ENCODE measurements at regions not wholly inside any gene's neighbourhood (a gene's known extent, or its start where the extent isn't known, plus 50 kb on each side); places are given as distances from the start of the nearest gene placed in this dataset.

- intact Hi-C loops (cut with DNase I) = no loop called here
- ATAC-seq (ENCODE audit: poor library complexity) (no peak), DNase-seq (no peak)
Observed at GRCh38 chr22:49284056-49284784, 543.5 kb downstream of the BRD1 start.

GRCh38 chr22:49282596-49282995, 545.1 kb downstream of the BRD1 start:
- intact Hi-C loops (cut with DNase I) = no loop called here
- ATAC-seq (ENCODE audit: poor library complexity) = no peak
- DNase-seq = no peak

DNA sequence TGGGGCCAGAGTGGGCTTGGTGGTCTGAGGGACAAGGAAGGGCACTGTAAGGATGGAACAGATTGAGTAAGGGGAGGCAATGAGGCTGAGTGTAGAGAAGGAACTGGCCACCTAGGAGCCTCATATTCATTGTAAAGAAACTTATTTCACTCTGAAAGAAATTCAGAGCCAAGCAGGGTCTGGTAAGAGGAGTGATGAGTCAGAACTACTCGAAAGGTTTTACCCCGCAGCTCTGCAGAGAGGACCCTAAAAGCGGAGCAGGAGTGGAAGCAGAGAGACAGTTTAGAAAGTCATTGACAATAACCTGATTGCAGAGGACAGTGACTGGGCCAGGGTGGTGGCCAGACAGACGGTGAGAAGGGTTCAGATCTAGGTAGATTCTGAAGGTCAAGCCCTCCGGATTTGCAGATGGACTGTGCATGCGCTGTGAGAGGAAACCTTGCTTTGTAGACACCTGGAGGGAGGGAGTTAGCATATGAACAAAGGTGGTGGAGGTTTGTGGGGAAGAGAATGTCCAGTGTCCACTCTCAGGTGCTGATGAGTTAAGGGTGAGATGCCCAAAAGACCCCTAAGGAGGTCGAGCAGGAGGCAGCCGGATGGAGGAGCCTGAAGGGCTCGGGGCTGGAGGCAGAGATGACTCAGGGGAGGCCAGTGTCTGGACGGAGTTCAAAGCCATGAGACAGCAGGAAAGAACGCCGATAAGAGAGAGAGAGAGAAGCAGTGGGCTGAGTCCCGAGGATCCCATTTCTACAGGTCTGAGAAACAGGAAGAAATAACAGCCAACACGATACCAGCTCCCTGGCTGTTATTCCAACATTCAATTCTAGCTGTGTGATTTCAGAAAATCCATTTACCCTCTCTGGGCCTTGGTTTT, 546.0 kb downstream of the BRD1 start:
- intact Hi-C loops (cut with DNase I) = no loop called here
- no peak for DNase-seq

GRCh38 chr22:49278340-49278739, 549.3 kb downstream of the BRD1 start:
- ATAC-seq (ENCODE audit: poor library complexity) = no peak
- intact Hi-C loops (cut with DNase I) = no loop called here
- no peak for DNase-seq

More for the DNA sequence above, 546.0 kb downstream of the BRD1 start:
- ATAC-seq (ENCODE audit: poor library complexity) = no peak

DNA sequence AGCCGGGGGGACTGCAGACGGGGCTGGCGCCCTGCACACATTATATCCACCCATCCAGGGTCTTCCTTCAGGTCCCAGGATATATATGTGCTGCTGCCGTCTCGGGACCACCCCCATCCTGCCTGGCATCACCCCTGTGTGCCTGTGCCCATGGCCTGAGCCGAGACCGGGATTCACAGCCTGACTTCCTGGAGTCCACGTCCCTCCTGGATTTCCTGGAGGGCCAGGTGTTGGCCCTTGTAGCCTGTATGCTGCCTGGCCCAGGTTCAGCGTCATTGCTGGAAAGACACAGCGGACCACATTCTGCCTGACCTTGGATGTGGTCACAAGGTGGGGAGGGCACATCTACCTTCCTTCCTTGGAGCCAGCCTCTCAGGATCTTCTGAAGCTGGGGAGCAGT, 551.1 kb downstream of the BRD1 start:
- DNase-seq (no peak), ATAC-seq (ENCODE audit: poor library complexity) (no peak)
- intact Hi-C loops (cut with DNase I) = no loop called here

- ATAC-seq (ENCODE audit: poor library complexity) (no peak), DNase-seq (no peak)
- intact Hi-C loops (cut with DNase I) = no loop called here
Observed at GRCh38 chr22:49274754-49275380, 552.8 kb downstream of the BRD1 start.

DNA sequence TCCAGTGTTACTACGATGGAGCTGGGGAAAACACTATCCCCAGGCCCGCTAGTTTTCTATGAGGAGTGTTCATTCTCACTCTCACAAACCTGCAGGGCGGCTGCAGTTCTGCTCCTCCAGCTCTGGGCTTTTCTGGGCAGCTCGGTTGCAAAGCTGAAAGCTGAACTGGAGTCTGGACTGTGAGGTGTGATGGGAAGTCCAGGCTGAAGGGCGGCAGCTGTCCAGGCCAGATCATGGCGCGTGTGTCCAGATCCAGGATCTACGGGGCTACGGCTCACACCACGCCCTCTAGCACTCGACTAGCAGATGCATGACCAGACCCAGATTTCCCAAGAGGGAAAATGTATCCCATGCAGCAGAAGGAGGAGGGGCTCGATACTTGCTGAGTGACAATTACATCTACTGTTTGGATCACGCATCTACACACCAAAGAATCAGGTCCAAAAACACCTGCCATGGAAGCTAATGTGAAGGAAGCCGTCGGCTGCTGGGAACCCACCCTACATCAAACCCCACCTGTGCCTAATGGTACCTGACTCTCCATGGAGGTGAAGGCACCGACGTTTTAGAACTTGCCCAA, 555.0 kb downstream of the BRD1 start:
- ATAC-seq (ENCODE audit: poor library complexity) (no peak), DNase-seq (no peak)
- intact Hi-C loops (cut with DNase I) = no loop called here

- no peak for DNase-seq
- no peak for ATAC-seq (ENCODE audit: poor library complexity)
- intact Hi-C loops (cut with DNase I) = no loop called here
Observed at GRCh38 chr22:49271831-49272230, 555.8 kb downstream of the BRD1 start.

DNA sequence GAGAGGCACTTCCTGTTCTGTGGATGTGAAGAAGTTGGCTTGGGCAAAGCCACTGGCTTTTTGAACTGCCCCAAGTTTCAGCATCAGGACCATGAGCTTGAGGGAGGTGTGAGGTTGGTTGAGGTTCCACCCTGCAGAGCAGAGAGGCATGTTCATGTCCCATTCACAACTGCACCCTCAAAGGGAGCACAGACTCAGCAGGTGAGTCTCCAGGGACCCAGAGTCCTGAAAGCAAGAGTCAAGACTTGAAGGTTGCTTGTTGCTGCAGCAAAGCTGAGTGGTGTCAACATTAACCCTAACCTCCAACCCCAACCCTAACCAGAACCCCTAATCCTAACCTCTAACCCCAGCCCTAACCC, 556.3 kb downstream of the BRD1 start:
- intact Hi-C loops (cut with DNase I) = no loop called here
- no peak for DNase-seq

GRCh38 chr22:49270595-49271368, 556.9 kb downstream of the BRD1 start:
- no peak for ATAC-seq (ENCODE audit: poor library complexity)
- no peak for DNase-seq
- intact Hi-C loops (cut with DNase I) = no loop called here

More for the DNA sequence above, 556.3 kb downstream of the BRD1 start:
- ATAC-seq (ENCODE audit: poor library complexity) = no peak

DNA sequence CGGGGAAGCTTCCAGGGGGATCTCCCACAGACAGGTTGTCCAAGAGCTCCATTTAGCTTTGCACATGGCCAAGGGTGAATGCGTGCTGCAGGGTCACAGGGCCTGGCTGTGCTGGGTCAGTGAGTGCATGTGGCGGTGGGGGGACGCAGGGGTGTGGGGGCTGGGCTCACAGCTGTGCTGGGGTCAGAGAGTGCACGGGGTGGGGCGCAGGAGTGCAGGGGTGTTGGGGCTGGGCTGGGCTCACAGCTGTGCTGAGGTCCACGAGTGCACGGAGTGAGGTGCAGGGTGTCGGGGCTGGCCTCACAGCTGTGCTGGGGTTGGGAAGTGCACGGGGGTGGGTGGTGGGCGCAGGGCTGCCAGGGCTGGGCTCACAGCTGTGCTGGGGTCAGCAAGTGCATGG, 557.7 kb downstream of the BRD1 start:
- no peak for DNase-seq
- intact Hi-C loops (cut with DNase I) = no loop called here
- ATAC-seq (ENCODE audit: poor library complexity) = no peak

- intact Hi-C loops (cut with DNase I) = no loop called here
- ATAC-seq (ENCODE audit: poor library complexity) (no peak), DNase-seq (no peak)
Observed at GRCh38 chr22:49269371-49269770, 558.3 kb downstream of the BRD1 start.

DNA sequence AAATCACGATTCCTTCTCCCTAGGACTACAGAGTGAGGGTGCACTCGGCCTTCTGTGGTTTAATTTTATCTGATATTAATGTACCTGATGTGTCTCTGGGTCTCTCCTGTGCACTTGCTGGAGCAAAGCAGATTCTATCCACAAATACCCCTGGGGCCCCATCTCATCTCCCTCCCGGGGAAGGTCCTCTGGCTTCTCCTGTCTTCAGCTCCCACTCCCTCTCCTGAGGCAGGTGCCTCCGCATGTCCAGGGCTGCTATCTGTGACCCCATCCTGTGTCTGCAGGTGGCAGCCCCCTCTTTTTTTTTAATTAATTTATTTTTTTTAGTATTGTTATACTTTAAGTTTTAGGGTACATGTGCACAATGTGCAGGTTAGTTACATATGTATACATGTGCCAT, 558.7 kb downstream of the BRD1 start:
- DNase-seq = no peak
- ATAC-seq (ENCODE audit: poor library complexity) = no peak
- intact Hi-C loops (cut with DNase I) = no loop called here

GRCh38 chr22:49267996-49268395, 559.7 kb downstream of the BRD1 start:
- ATAC-seq (ENCODE audit: poor library complexity) (no peak), DNase-seq (no peak)
- intact Hi-C loops (cut with DNase I) = no loop called here

- no peak for ATAC-seq (ENCODE audit: poor library complexity)
- intact Hi-C loops (cut with DNase I) = no loop called here
- no peak for DNase-seq
Observed at GRCh38 chr22:49266561-49267519, 560.8 kb downstream of the BRD1 start.

GRCh38 chr22:49264696-49265095, 563.0 kb downstream of the BRD1 start:
- DNase-seq = no peak
- no peak for ATAC-seq (ENCODE audit: poor library complexity)
- intact Hi-C loops (cut with DNase I) = no loop called here

- ATAC-seq (ENCODE audit: poor library complexity) = no peak
- intact Hi-C loops (cut with DNase I) = no loop called here
- DNase-seq = no peak
Observed at GRCh38 chr22:49263101-49263500, 564.6 kb downstream of the BRD1 start.

DNA sequence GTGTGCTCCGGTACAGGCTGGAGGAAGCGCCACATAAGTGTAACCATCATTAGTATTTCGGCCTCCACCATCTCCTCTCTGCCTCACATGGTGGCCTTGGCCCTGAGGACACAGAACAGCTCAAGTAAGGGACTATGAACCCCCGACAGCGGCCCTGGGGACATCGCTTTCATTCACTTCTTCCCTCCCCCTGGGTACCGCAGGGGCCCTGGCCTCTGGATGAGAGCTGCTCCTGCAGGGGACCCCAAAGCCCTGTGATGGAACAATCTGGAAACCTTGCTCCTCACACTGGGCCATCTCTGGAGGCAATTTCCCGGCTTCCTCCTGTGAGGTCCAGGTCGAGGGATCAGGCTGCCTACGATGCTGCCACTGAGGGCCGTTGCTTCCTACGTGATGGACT, 565.5 kb downstream of the BRD1 start:
- intact Hi-C loops (cut with DNase I) = no loop called here
- no peak for DNase-seq
- no peak for ATAC-seq (ENCODE audit: poor library complexity)
